HEK293 (cell line): ENCODE measurements at regions not wholly inside any gene's neighbourhood (a gene's known extent, or its start where the extent isn't known, plus 50 kb on each side); places are given as distances from the start of the nearest gene placed in this dataset.

Source experiments
- CTCF ChIA-PET: fragments of 350-600 bp; formaldehyde crosslinking; extraction: SDS; loops from one replicate; lab custom pipeline; 2021; ENCODE audit warnings: antibody characterized with exemption; lab: Yijun Ruan, JAX
- POLR2A ChIA-PET: fragments of 300-600 bp; formaldehyde crosslinking; extraction: SDS; loops from one replicate; lab custom pipeline; 2020; ENCODE audit warnings: antibody characterized with exemption, inconsistent platforms; lab: Yijun Ruan, JAX
- H3K27ac ChIP-seq: fragments of 200-500 bp; sonication (Bioruptor generic); 2 replicates; pipeline ENCODE4 v1.5.1; 2014; ENCODE audit warnings: low read depth, low read length, control low read depth, inconsistent platforms; ENCODE audit errors: extremely low read depth
- H3K36me3 ChIP-seq, 2 experiments: fragments of 200-500 bp in 1 of 2; sonication (Bioruptor generic) in 1 of 2; 1 replicate in 1 of 2; 2 replicates in 1 of 2; pipeline ENCODE4 v1.5.1; 2014 to 2017; ENCODE audit warnings: inconsistent platforms in 2 of 2, low read length in 2 of 2; ENCODE audit not compliant: control insufficient read depth in 2 of 2, insufficient read depth in 1 of 2
- H3K4me1 ChIP-seq: fragments of 200-500 bp; sonication (Bioruptor generic); 2 replicates; pipeline ENCODE4 v1.5.1; 2014; ENCODE audit warnings: mild to moderate bottlenecking, low read length, inconsistent platforms; ENCODE audit not compliant: control insufficient read depth, insufficient read depth
- H3K4me3 ChIP-seq: 2 replicates; pipeline ENCODE4 v1.5.1; 2011; ENCODE audit warnings: low read depth, mild to moderate bottlenecking, control low read depth, low read length, moderate library complexity
- H3K9me3 ChIP-seq: fragments of 200-500 bp; sonication (Bioruptor generic); 2 replicates; pipeline ENCODE4 v1.5.1; 2014; ENCODE audit warnings: low read depth, low read length, inconsistent platforms; ENCODE audit not compliant: control insufficient read depth, insufficient read depth
- BCL11B ChIP-seq: fragments of 450-650 bp; formaldehyde crosslinking; IDR thresholded peaks from 2 replicates; pipeline ENCODE4 v1.5.1; 2016; ENCODE audit warnings: low read depth, missing biosample characterization, missing genetic modification characterization
- FEZF1 ChIP-seq: fragments of 450-650 bp; formaldehyde crosslinking; IDR thresholded peaks from 2 replicates; pipeline ENCODE4 v1.5.1; 2016; ENCODE audit warnings: missing biosample characterization, missing genetic modification characterization
- KLF16 ChIP-seq: fragments of 450-650 bp; formaldehyde crosslinking; IDR thresholded peaks from 2 replicates; pipeline ENCODE4 v1.5.1; 2017; ENCODE audit warnings: missing biosample characterization, missing genetic modification characterization
- KLF8 ChIP-seq: fragments of 450-650 bp; formaldehyde crosslinking; IDR thresholded peaks from 2 replicates; pipeline ENCODE4 v1.5.1; 2016; ENCODE audit warnings: missing biosample characterization, missing genetic modification characterization
- OVOL3 ChIP-seq: fragments of 450-650 bp; formaldehyde crosslinking; IDR thresholded peaks from 2 replicates; pipeline ENCODE4 v1.5.1; 2016; ENCODE audit warnings: missing biosample characterization, missing genetic modification characterization
- SCRT1 ChIP-seq: fragments of 450-650 bp; formaldehyde crosslinking; IDR thresholded peaks from 2 replicates; pipeline ENCODE4 v1.5.1; 2016; ENCODE audit warnings: missing biosample characterization, missing genetic modification characterization, borderline replicate concordance
- TCF7L2 ChIP-seq: IDR thresholded peaks from 2 replicates; pipeline ENCODE4 v1.6.1; 2011; ENCODE audit warnings: low read depth, mild to moderate bottlenecking, inconsistent platforms, low read length, moderate library complexity, borderline replicate concordance
- WT1 ChIP-seq: fragments of 450-650 bp; formaldehyde crosslinking; IDR thresholded peaks from 2 replicates; pipeline ENCODE4 v1.5.1; 2016; ENCODE audit warnings: missing biosample characterization, missing genetic modification characterization
- ZFP37 ChIP-seq: fragments of 450-650 bp; formaldehyde crosslinking; IDR thresholded peaks from 2 replicates; pipeline ENCODE4 v1.5.1; 2016; ENCODE audit warnings: missing biosample characterization, missing genetic modification characterization
- ZNF174 ChIP-seq: fragments of 450-650 bp; formaldehyde crosslinking; IDR thresholded peaks from 2 replicates; pipeline ENCODE4 v1.5.0; 2017; ENCODE audit warnings: missing biosample characterization, mild to moderate bottlenecking, missing genetic modification characterization
- ZNF354C ChIP-seq: fragments of 450-650 bp; formaldehyde crosslinking; IDR thresholded peaks from 2 replicates; pipeline ENCODE4 v1.5.1; 2016; ENCODE audit warnings: missing biosample characterization, missing genetic modification characterization, low read depth, borderline replicate concordance
- ZNF48 ChIP-seq: fragments of 450-650 bp; formaldehyde crosslinking; IDR thresholded peaks from 2 replicates; pipeline ENCODE4 v1.5.1; 2016; ENCODE audit warnings: missing biosample characterization, missing genetic modification characterization
- ZNF514 ChIP-seq: fragments of 450-650 bp; formaldehyde crosslinking; IDR thresholded peaks from 2 replicates; pipeline ENCODE4 v1.5.1; 2016; ENCODE audit warnings: missing biosample characterization, missing genetic modification characterization
- ZNF529 ChIP-seq: fragments of 450-650 bp; formaldehyde crosslinking; IDR thresholded peaks from 2 replicates; pipeline ENCODE4 v1.5.1; 2017; ENCODE audit warnings: missing genetic modification characterization, missing biosample characterization; ENCODE audit not compliant: insufficient replicate concordance
- ZNF530 ChIP-seq: fragments of 450-650 bp; formaldehyde crosslinking; IDR thresholded peaks from 2 replicates; pipeline ENCODE4 v1.5.1; 2016; ENCODE audit warnings: low read depth, missing biosample characterization, missing genetic modification characterization
- ZNF549 ChIP-seq: fragments of 450-650 bp; IDR thresholded peaks from 2 replicates; pipeline ENCODE4 v1.5.1; 2018; ENCODE audit warnings: missing biosample characterization, missing genetic modification characterization, mild to moderate bottlenecking, inconsistent platforms, moderate library complexity
- ZNF639 ChIP-seq: fragments of 450-650 bp; formaldehyde crosslinking; IDR thresholded peaks from 2 replicates; pipeline ENCODE4 v1.5.1; 2016; ENCODE audit warnings: missing biosample characterization, missing genetic modification characterization
- ZNF677 ChIP-seq: fragments of 450-650 bp; IDR thresholded peaks from 2 replicates; pipeline ENCODE4 v1.5.0; 2018; ENCODE audit warnings: missing biosample characterization, mild to moderate bottlenecking, missing genetic modification characterization, moderate library complexity
- ZNF701 ChIP-seq: fragments of 450-650 bp; formaldehyde crosslinking; IDR thresholded peaks from 2 replicates; pipeline ENCODE4 v1.5.1; 2016; ENCODE audit warnings: missing biosample characterization, missing genetic modification characterization
- ZNF776 ChIP-seq: fragments of 450-650 bp; formaldehyde crosslinking; IDR thresholded peaks from 2 replicates; pipeline ENCODE4 v1.5.0; 2017; ENCODE audit warnings: missing biosample characterization, missing genetic modification characterization, borderline replicate concordance
- ZSCAN16 ChIP-seq: fragments of 450-650 bp; formaldehyde crosslinking; IDR thresholded peaks from 2 replicates; pipeline ENCODE4 v1.5.1; 2016; ENCODE audit warnings: missing biosample characterization, missing genetic modification characterization
- TF ChIP-seq, protein P1 (sequence below): fragments of 450-650 bp; formaldehyde crosslinking; IDR thresholded peaks from 2 replicates; pipeline ENCODE4 v1.5.1; 2016; ENCODE audit warnings: missing biosample characterization, missing genetic modification characterization
- TF ChIP-seq, protein P2 (sequence below): fragments of 450-650 bp; IDR thresholded peaks from 2 replicates; pipeline ENCODE4 v1.5.1; 2018; ENCODE audit warnings: missing biosample characterization, missing genetic modification characterization

GRCh38 chr4:96652821-96653220 lies 812.9 kb downstream of the PDHA2 start:
- no peaks in the 10 kb centered on the region for H3K9me3 ChIP-seq
- CTCF ChIA-PET: no interaction called here
- POLR2A ChIA-PET: no interaction called here

GRCh38 chr4:96654045-96654444 lies 814.2 kb downstream of the PDHA2 start:
- no peak for TF ChIP-seq ZNF530 (tag by site-specific recombination)
- no peak for TF ChIP-seq ZNF354C (tag by site-specific recombination)
- TF ChIP-seq ZSCAN16: no peak
- CTCF ChIA-PET: interaction anchor here (0.5 kb wide), 1 partner anchor 1118 kb away, joined by 3 read pairs; no protein-coding TSS in a partner anchor
- no peak overlapping the region for H3K4me3 ChIP-seq
- POLR2A ChIA-PET: no interaction called here
- no peaks in the 10 kb centered on the region for H3K4me1 ChIP-seq
- H3K27ac ChIP-seq: no peak overlapping the region
- no peaks in the 10 kb centered on the region for H3K9me3 ChIP-seq
- no peaks in the 10 kb centered on the region for H3K36me3 ChIP-seq

More at GRCh38 chr4:96652821-96653220, 812.9 kb downstream of the PDHA2 start:
- TF ChIP-seq TCF7L2 (no peak), ZNF701 (no peak), ZNF639 (no peak)
- H3K36me3 ChIP-seq: no peaks in the 10 kb centered on the region
- no peaks in the 10 kb centered on the region for H3K4me1 ChIP-seq
- no peak overlapping the region for H3K4me3 ChIP-seq
- no peak overlapping the region for H3K27ac ChIP-seq

DNA sequence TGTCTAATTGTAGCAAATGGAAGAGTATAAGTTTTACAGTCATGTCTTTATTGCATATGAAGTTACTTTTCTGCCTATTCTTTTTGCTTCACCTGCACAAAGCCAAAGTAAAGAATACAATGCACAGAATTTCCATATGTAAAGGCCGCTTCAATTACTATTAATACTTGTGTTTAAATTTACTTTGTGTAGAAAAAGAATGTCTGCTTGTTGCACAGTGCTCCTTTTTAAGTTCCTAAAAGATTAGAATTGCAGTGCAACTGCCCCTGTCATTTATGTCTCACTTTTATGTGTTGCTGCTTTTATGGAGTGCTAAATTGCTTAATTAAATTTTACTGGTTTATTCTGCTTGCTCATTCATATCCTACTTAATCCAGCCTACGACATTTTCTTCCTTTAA lies 830.5 kb downstream of the PDHA2 start:
- H3K27ac ChIP-seq: no peak overlapping the region

More for the DNA sequence above, 830.5 kb downstream of the PDHA2 start:
- H3K9me3 ChIP-seq: no peaks in the 10 kb centered on the region
- ChIA-PET POLR2A (no interaction called here), CTCF (no interaction called here)
- no peak overlapping the region for H3K4me3 ChIP-seq
- no peaks in the 10 kb centered on the region for H3K36me3 ChIP-seq
- TF ChIP-seq, protein P1, sequence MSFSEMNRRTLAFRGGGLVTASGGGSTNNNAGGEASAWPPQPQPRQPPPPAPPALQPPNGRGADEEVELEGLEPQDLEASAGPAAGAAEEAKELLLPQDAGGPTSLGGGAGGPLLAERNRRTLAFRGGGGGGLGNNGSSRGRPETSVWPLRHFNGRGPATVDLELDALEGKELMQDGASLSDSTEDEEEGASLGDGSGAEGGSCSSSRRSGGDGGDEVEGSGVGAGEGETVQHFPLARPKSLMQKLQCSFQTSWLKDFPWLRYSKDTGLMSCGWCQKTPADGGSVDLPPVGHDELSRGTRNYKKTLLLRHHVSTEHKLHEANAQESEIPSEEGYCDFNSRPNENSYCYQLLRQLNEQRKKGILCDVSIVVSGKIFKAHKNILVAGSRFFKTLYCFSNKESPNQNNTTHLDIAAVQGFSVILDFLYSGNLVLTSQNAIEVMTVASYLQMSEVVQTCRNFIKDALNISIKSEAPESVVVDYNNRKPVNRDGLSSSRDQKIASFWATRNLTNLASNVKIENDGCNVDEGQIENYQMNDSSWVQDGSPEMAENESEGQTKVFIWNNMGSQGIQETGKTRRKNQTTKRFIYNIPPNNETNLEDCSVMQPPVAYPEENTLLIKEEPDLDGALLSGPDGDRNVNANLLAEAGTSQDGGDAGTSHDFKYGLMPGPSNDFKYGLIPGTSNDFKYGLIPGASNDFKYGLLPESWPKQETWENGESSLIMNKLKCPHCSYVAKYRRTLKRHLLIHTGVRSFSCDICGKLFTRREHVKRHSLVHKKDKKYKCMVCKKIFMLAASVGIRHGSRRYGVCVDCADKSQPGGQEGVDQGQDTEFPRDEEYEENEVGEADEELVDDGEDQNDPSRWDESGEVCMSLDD: no peak
- TF ChIP-seq ZNF677 (tag by site-specific recombination) (no peak), KLF8 (no peak), ZNF776 (tag by site-specific recombination) (no peak), KLF16 (tag by site-specific recombination) (no peak), ZNF174 (tag by site-specific recombination) (no peak), ZNF48 (tag by site-specific recombination) (no peak), ZNF514 (tag by site-specific recombination) (no peak), SCRT1 (tag by site-specific recombination) (no peak), ZNF529 (tag by site-specific recombination) (no peak), OVOL3 (tag by site-specific recombination) (no peak), WT1 (tag by site-specific recombination) (no peak), ZFP37 (tag by site-specific recombination) (no peak), FEZF1 (tag by site-specific recombination) (no peak), ZNF549 (tag by site-specific recombination) (no peak), BCL11B (tag by site-specific recombination) (no peak)
- TF ChIP-seq, protein P2, sequence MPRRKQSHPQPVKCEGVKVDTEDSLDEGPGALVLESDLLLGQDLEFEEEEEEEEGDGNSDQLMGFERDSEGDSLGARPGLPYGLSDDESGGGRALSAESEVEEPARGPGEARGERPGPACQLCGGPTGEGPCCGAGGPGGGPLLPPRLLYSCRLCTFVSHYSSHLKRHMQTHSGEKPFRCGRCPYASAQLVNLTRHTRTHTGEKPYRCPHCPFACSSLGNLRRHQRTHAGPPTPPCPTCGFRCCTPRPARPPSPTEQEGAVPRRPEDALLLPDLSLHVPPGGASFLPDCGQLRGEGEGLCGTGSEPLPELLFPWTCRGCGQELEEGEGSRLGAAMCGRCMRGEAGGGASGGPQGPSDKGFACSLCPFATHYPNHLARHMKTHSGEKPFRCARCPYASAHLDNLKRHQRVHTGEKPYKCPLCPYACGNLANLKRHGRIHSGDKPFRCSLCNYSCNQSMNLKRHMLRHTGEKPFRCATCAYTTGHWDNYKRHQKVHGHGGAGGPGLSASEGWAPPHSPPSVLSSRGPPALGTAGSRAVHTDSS: no peak
- no peaks in the 10 kb centered on the region for H3K4me1 ChIP-seq
